GM12891 (cell line): ENCODE measurements at regions not wholly inside any gene's neighbourhood (a gene's known extent, or its start where the extent isn't known, plus 50 kb on each side); places are given as distances from the start of the nearest gene placed in this dataset.

ENCODE experiments used
- DNase-seq: peaks from one replicate; pipeline ENCODE4 v3.0.0; 2011; ENCODE audit warnings: low spot score; ENCODE audit not compliant: insufficient read length
- FAIRE-seq: peaks from 2 replicates; lab custom pipeline; 2011; peaks lifted over from hg19 to GRCh38; lab: Jason Lieb, UNC
- PAX5 ChIP-seq: IDR thresholded peaks from 2 replicates; pipeline ENCODE4 v1.6.1; 2011; ENCODE audit warnings: low read length, moderate library complexity, mild to moderate bottlenecking; ENCODE audit not compliant: insufficient read depth, severe bottlenecking
- POLR2A ChIP-seq: IDR thresholded peaks from 2 replicates; pipeline ENCODE4 v1.6.1; 2011; ENCODE audit warnings: low read depth, low read length, control low read depth
- POLR2AphosphoS5 ChIP-seq: IDR thresholded peaks from 2 replicates; pipeline ENCODE4 v1.6.1; 2011; ENCODE audit warnings: low read depth, low read length, control low read depth
- POU2F2 ChIP-seq: IDR thresholded peaks from 2 replicates; pipeline ENCODE4 v1.6.1; 2011; ENCODE audit warnings: low read depth, mild to moderate bottlenecking, control low read depth, low read length, moderate library complexity
- SPI1 ChIP-seq: IDR thresholded peaks from 2 replicates; pipeline ENCODE4 v1.6.1; 2011; ENCODE audit warnings: low read depth, low read length, control low read depth
- TAF1 ChIP-seq: IDR thresholded peaks from 2 replicates; pipeline ENCODE4 v1.6.1; 2011; ENCODE audit warnings: low read depth, low read length, control low read depth

GRCh38 chr5:148927307-148927946, 101.0 kb downstream of the ADRB2 start:
- no peak for DNase-seq
- FAIRE-seq = no peak
- TF ChIP-seq SPI1 (no peak), POLR2AphosphoS5 (no peak), PAX5 (no peak), POU2F2 (no peak), TAF1 (no peak), POLR2A (no peak)

GRCh38 chr5:148928141-148928540, 101.7 kb downstream of the ADRB2 start:
- no peak for DNase-seq
- no peak for FAIRE-seq
- TF ChIP-seq TAF1 = no peak
- no peak for TF ChIP-seq POLR2A
- TF ChIP-seq POLR2AphosphoS5 = no peak
- TF ChIP-seq POU2F2 = no peak
- no peak for TF ChIP-seq PAX5
- no peak for TF ChIP-seq SPI1

- TF ChIP-seq POLR2A (no peak), SPI1 (no peak)
- no peak for FAIRE-seq
- no peak for DNase-seq
Measured at GRCh38 chr5:148931453-148932057, 105.1 kb downstream of the ADRB2 start.

- DNase-seq (no peak), FAIRE-seq (no peak)
- TF ChIP-seq POLR2AphosphoS5 = no peak
- no peak for TF ChIP-seq SPI1
- no peak for TF ChIP-seq POLR2A
- no peak for TF ChIP-seq POU2F2
- no peak for TF ChIP-seq PAX5
- TF ChIP-seq TAF1 = no peak
Measured at GRCh38 chr5:148932355-148932935, 106.0 kb downstream of the ADRB2 start.

- FAIRE-seq (no peak), DNase-seq (no peak)
- TF ChIP-seq PAX5 (no peak), POLR2A (no peak), SPI1 (no peak), POLR2AphosphoS5 (no peak), POU2F2 (no peak), TAF1 (no peak)
Measured at GRCh38 chr5:148933903-148934432, 107.6 kb downstream of the ADRB2 start.

- TF ChIP-seq POLR2A (no peak), POU2F2 (no peak), SPI1 (no peak), PAX5 (no peak), TAF1 (no peak), POLR2AphosphoS5 (no peak)
- no peak for FAIRE-seq
- no peak for DNase-seq
Measured at GRCh38 chr5:148934895-148935400, 108.5 kb downstream of the ADRB2 start.

GRCh38 chr5:148937239-148937638, 110.8 kb downstream of the ADRB2 start:
- DNase-seq (no peak), FAIRE-seq (no peak)
- TF ChIP-seq SPI1 (no peak), PAX5 (no peak), TAF1 (no peak), POLR2AphosphoS5 (no peak), POU2F2 (no peak)

- TF ChIP-seq PAX5 (no peak), POLR2A (no peak), POLR2AphosphoS5 (no peak), SPI1 (no peak), TAF1 (no peak), POU2F2 (no peak)
- no peak for DNase-seq
- no peak for FAIRE-seq
Measured at GRCh38 chr5:148937830-148938521, 111.6 kb downstream of the ADRB2 start.

GRCh38 chr5:148938522-148938882, 112.1 kb downstream of the ADRB2 start:
- DNase-seq (no peak), FAIRE-seq (no peak)
- no peak for TF ChIP-seq POLR2A

GRCh38 chr5:148939676-148940075, 113.3 kb downstream of the ADRB2 start:
- FAIRE-seq (no peak), DNase-seq (no peak)
- TF ChIP-seq POU2F2 (no peak), SPI1 (no peak), POLR2A (no peak), TAF1 (no peak), POLR2AphosphoS5 (no peak), PAX5 (no peak)
